ENCODE measurements at regions not wholly inside any gene's neighbourhood (a gene's known extent, or its start where the extent isn't known, plus 50 kb on each side); places are given as distances from the start of the nearest gene placed in this dataset.

DNA sequence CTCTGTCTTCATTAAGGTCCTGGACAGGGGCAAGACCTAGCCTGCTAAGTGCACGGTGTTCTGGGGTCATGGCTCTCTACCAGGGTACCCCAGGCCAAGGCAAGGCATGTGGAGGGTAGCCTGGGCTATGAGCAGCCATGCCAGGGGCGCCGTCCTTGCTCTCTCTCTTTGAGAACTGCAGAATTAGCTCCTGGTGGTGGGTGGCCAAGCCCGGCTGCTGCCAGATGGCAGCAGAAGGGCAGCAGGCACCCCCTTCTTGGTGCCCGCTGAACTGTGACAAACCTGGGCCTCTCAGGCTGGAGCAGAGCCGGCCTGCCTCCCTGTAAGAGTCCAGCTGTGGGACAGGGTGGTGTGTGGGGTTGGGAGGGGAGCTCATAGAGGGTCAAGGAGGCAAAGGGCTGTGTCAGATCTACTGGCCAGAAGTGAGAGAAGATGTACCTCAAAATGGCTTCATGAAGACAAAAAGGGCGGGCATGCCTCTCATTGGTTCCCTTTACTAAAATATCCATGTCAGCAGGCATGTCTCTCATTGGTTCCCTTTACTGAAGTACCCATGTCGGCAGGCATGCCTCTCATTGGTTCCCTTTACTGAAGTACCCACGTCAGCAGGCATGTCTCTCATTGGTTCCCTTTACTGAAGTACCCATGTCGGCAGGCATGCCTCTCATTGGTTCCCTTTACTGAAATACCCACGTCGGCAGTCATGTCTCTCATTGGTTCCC, 81.7 kb upstream of the SDK2 start:
- intact Hi-C loops (cut with micrococcal nuclease) = no loop called here
- no peak overlapping the region for H3K4me3 Mint-ChIP-seq (ENCODE audit: low read depth)

DNA sequence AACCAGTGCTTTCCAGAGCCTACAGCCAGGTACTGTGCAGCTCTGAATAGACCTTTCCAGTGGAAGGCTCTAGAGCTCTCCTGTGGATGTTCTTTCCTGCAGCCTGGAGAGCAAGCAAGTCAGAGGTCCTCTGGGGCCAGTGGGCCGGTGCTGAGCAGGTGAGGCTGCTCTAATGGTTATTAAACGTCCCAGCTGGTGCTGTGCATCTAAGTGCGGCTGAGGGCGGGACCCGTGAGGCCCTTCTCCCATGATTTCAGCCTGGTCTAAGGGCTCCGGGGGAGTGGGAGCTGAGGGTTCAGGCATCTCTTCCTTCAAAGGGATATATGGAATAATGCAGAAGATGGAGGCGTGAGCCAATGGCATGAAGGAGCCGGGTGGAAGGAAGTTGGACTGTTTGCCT, 83.7 kb upstream of the SDK2 start:
- no peaks in the 10 kb centered on the region for H3K4me1 Mint-ChIP-seq (ENCODE audit: low read depth)
- H3K4me3 Mint-ChIP-seq (ENCODE audit: low read depth) = no peak overlapping the region
- H3K36me3 Mint-ChIP-seq (ENCODE audit: low read depth) = no peaks in the 10 kb centered on the region
- intact Hi-C loops (cut with micrococcal nuclease) = no loop called here
- H3K9me3 Mint-ChIP-seq = peaks cover 7% of the 10 kb centered on the region
- H3K27ac Mint-ChIP-seq = no peak overlapping the region
- H3K27me3 Mint-ChIP-seq (ENCODE audit: low read depth) = no peaks in the 10 kb centered on the region
- no peak for DNase-seq (ENCODE audit: low spot score)

More for the DNA sequence above, 81.7 kb upstream of the SDK2 start:
- peaks cover 4% of the 10 kb centered on the region for H3K27me3 Mint-ChIP-seq (ENCODE audit: low read depth)
- no peak overlapping the region for H3K27ac Mint-ChIP-seq
- peaks cover 6% of the 10 kb centered on the region for H3K4me1 Mint-ChIP-seq (ENCODE audit: low read depth)
- DNase-seq (ENCODE audit: low spot score) = no peak
- no peaks in the 10 kb centered on the region for H3K36me3 Mint-ChIP-seq (ENCODE audit: low read depth)
- peaks cover 2% of the 10 kb centered on the region for H3K9me3 Mint-ChIP-seq

DNA sequence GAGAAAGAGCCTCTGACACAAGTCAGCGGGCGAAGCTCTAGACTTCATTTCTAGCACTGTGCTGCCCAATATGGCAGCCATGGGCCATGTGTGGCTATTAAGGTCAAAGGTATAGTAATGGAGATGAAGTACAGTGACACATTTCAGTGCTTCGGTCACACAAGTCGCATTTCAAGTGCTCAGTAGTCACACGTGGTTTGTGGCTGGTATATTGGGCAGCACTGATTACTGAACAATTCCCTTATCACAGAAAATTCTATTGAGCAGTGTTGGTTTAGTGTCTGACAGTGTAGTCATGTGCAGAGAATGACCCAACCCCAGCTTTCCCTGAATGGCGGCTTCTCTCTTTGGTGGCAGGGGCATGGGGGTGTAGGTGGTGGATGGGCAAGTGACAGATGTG, 84.9 kb upstream of the SDK2 start:
- Mint-ChIP-seq H3K4me1 (ENCODE audit: low read depth) (no peaks in the 10 kb centered on the region), H3K27ac (no peak overlapping the region), H3K27me3 (ENCODE audit: low read depth) (peaks cover 1% of the 10 kb centered on the region), H3K9me3 (peaks cover 7% of the 10 kb centered on the region), H3K4me3 (ENCODE audit: low read depth) (no peak overlapping the region), H3K36me3 (ENCODE audit: low read depth) (no peaks in the 10 kb centered on the region)
- intact Hi-C loops (cut with micrococcal nuclease) = no loop called here
- DNase-seq (ENCODE audit: low spot score) = no peak

DNA sequence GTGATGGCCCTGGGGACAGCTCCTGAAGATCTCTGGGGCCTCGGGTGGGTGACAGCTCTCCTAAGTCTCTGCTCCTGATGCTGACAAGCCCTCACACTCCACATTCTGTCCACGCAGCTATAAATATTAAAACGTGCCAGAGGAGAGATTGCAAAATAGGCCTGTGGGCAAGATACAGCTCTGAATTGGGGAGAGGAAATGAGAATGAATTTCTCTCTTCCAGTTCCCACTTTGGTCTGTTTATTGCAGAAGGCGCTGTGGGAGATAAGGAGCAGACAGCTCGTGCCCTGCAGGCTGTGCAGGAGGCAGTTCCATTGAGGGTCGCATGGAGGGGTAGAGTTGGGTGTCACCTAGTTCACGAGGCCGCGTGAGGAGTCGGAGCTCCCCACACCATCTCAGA, 87.5 kb upstream of the SDK2 start:
- Mint-ChIP-seq H3K9me3 (peaks cover 7% of the 10 kb centered on the region), H3K4me3 (ENCODE audit: low read depth) (no peak overlapping the region), H3K36me3 (ENCODE audit: low read depth) (no peaks in the 10 kb centered on the region), H3K27ac (no peak overlapping the region), H3K27me3 (ENCODE audit: low read depth) (peaks cover 3% of the 10 kb centered on the region), H3K4me1 (ENCODE audit: low read depth) (no peaks in the 10 kb centered on the region)
- no peak for DNase-seq (ENCODE audit: low spot score)
- intact Hi-C loops (cut with micrococcal nuclease) = no loop called here

DNA sequence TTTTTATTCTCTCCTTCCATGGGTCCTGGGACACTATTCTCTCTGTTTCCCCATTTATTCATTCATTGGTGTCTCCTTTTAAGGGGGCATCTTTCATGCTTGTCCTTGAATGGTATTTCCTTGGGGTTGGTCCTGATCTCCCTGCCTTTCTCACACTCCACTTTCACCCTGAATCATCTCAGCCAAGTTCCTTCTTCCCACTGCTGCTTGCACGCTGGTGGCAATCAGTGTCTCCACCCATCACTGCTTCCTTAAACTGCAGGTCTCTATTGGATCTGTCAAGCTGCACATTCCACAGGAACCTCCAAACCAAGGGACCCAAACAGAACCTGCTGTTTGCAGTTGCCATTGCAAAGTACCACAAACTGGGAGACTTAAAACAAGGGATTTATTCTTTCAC, 89.3 kb upstream of the SDK2 start:
- intact Hi-C loops (cut with micrococcal nuclease) = no loop called here
- H3K36me3 Mint-ChIP-seq (ENCODE audit: low read depth) = no peaks in the 10 kb centered on the region
- no peaks in the 10 kb centered on the region for H3K4me1 Mint-ChIP-seq (ENCODE audit: low read depth)
- H3K27ac Mint-ChIP-seq = no peak overlapping the region
- peaks cover 7% of the 10 kb centered on the region for H3K9me3 Mint-ChIP-seq
- H3K27me3 Mint-ChIP-seq (ENCODE audit: low read depth) = peaks cover 3% of the 10 kb centered on the region
- no peak overlapping the region for H3K4me3 Mint-ChIP-seq (ENCODE audit: low read depth)
- DNase-seq (ENCODE audit: low spot score) = no peak

DNA sequence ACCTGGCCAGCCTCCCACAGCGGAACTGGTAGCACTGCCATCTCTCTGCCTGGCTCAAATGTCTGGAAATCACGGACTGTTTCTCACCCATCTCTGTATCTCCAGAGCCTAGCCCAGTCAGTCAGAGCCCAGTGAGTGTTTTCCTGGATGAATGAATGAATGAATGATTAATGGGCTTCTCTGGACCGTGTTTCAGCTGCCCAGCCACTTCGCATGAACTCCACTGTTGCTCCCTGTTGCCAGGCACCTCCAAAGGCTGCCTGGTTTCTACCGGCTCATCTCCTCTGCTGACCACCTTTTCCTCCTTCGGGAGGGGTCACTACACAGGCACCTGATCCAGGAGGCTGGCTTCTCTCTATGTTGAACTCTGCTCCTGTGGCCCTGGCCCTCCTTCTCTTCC, 91.0 kb upstream of the SDK2 start:
- Mint-ChIP-seq H3K4me3 (ENCODE audit: low read depth) (no peak overlapping the region), H3K9me3 (peaks cover 7% of the 10 kb centered on the region), H3K36me3 (ENCODE audit: low read depth) (no peaks in the 10 kb centered on the region), H3K27ac (no peak overlapping the region), H3K4me1 (ENCODE audit: low read depth) (no peaks in the 10 kb centered on the region), H3K27me3 (ENCODE audit: low read depth) (peaks cover 3% of the 10 kb centered on the region)
- no peak for DNase-seq (ENCODE audit: low spot score)
- intact Hi-C loops (cut with micrococcal nuclease) = no loop called here

DNA sequence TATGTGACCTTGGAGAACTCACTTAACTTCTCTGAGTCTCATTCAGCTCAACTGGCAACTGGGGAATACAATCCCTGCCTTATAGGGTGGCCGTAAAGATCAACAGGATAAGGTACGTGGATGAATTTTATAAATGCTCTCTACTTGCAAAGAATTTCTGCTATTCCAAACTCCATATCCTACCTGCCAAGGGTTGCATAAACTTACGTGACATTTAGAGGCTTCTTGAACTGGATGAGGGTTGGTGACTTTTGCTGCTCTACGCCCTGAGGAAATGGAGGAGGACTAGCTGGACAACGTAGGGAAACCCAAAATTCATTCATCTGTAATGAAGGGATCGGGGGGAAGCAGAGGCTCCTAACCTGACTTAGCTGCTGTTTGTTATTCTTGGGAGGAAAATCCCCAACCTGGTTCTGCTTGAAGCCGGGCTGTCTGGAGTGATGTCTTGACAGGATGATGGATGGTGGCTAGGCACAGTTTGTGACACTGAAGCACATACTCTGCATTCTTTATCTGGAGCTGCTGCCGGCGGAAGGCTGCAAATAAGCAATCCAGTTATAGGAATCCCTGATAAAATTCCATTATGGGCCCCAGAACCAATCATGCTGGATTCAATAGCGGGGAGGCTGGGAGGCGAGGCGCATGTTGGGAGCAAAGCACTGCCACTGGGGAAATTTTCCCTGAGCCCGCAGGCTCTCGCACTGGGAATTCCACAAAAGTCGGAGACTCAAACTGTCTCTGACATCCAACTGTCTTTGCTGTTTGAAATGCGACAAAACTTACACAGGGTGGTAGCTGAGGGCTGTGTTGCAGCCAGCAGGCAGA, 94.7 kb upstream of the SDK2 start:
- no peaks in the 10 kb centered on the region for H3K9me3 Mint-ChIP-seq
- DNase-seq (ENCODE audit: low spot score) = no peak
- H3K36me3 Mint-ChIP-seq (ENCODE audit: low read depth) = no peaks in the 10 kb centered on the region
- H3K4me3 Mint-ChIP-seq (ENCODE audit: low read depth) = no peak overlapping the region
- intact Hi-C loops (cut with micrococcal nuclease) = no loop called here
- H3K4me1 Mint-ChIP-seq (ENCODE audit: low read depth) = no peaks in the 10 kb centered on the region
- no peak overlapping the region for H3K27ac Mint-ChIP-seq
- peaks cover 2% of the 10 kb centered on the region for H3K27me3 Mint-ChIP-seq (ENCODE audit: low read depth)

GRCh38 chr17:73740370-73740769, 96.1 kb upstream of the SDK2 start:
- no peak overlapping the region for H3K27ac Mint-ChIP-seq
- H3K36me3 Mint-ChIP-seq (ENCODE audit: low read depth) = no peaks in the 10 kb centered on the region
- no peak for DNase-seq (ENCODE audit: low spot score)
- H3K4me1 Mint-ChIP-seq (ENCODE audit: low read depth) = no peaks in the 10 kb centered on the region
- no peaks in the 10 kb centered on the region for H3K9me3 Mint-ChIP-seq
- H3K4me3 Mint-ChIP-seq (ENCODE audit: low read depth) = no peak overlapping the region
- no peaks in the 10 kb centered on the region for H3K27me3 Mint-ChIP-seq (ENCODE audit: low read depth)
- intact Hi-C loops (cut with micrococcal nuclease) = no loop called here

- Mint-ChIP-seq H3K27ac (no peak overlapping the region), H3K4me1 (ENCODE audit: low read depth) (no peaks in the 10 kb centered on the region), H3K4me3 (ENCODE audit: low read depth) (no peak overlapping the region), H3K9me3 (no peaks in the 10 kb centered on the region), H3K36me3 (ENCODE audit: low read depth) (no peaks in the 10 kb centered on the region), H3K27me3 (ENCODE audit: low read depth) (no peaks in the 10 kb centered on the region)
- DNase-seq (ENCODE audit: low spot score) = no peak
- intact Hi-C loops (cut with micrococcal nuclease) = no loop called here
Observed at GRCh38 chr17:73742948-73743381, 98.7 kb upstream of the SDK2 start.

GRCh38 chr17:73743518-73744201, 99.4 kb upstream of the SDK2 start:
- H3K27me3 Mint-ChIP-seq (ENCODE audit: low read depth) = no peaks in the 10 kb centered on the region
- no peak overlapping the region for H3K27ac Mint-ChIP-seq
- intact Hi-C loops (cut with micrococcal nuclease) = no loop called here
- H3K4me1 Mint-ChIP-seq (ENCODE audit: low read depth) = no peaks in the 10 kb centered on the region
- H3K4me3 Mint-ChIP-seq (ENCODE audit: low read depth) = no peak overlapping the region
- H3K36me3 Mint-ChIP-seq (ENCODE audit: low read depth) = no peaks in the 10 kb centered on the region
- no peak for DNase-seq (ENCODE audit: low spot score)
- no peaks in the 10 kb centered on the region for H3K9me3 Mint-ChIP-seq

DNA sequence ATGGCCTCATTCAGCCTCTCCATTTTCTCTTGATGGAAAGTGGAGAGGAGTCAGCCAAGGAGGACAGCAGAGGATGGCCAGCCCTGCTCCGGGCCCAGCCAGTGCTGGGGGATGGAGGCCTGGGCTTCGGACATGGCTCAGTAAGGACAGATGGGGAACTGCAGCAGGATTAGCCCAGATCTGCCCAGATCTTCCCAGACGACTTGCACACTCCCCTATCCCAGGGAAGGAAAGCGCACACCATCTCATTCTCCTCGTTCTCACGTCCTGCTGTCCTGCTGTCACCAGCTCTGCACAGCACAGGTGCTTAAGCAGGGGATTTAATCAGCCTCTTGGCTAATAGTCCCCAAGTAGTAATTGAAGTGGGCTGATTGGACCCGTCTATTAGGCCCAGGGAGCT, 100.2 kb upstream of the SDK2 start:
- Mint-ChIP-seq H3K4me1 (ENCODE audit: low read depth) (no peaks in the 10 kb centered on the region), H3K27ac (no peak overlapping the region), H3K36me3 (ENCODE audit: low read depth) (no peaks in the 10 kb centered on the region), H3K27me3 (ENCODE audit: low read depth) (no peaks in the 10 kb centered on the region), H3K4me3 (ENCODE audit: low read depth) (no peak overlapping the region), H3K9me3 (no peaks in the 10 kb centered on the region)
- no peak for DNase-seq (ENCODE audit: low spot score)
- intact Hi-C loops (cut with micrococcal nuclease) = no loop called here

DNA sequence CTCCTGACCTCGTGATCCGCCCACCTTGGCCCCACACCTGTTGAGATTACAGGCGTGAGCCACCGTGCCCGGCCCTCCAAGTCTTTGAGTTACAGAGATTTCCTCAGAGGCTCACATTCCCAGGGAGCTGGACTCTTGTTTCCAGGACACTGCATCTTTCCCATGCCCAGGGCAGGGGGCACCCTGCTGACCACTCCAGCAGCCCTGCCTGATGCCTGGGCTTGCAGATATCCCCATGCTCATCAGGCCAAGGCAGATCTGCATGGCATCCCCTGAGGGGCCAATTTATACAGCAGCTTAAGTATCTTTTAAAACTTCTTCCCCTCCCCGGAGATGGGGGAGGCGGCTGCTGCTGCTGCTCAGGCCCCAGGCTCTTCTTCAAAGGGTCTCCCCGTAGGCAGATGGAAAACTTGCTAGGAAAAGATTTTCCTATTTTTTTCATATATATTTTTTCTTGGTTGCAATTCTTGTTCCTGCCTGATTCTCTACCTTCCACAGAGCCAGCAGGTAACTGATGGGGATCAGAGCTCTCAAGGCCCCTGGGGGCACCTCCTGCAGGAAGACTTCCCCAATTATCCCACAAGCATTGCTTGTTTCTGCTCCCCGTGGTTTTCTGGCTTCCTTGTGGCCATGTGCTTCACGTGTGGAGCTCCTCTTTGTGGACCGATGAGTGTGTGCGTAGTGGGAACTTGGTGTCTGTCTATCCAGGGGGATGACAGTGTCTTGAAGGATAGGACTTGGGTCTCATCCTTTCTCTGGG, 102.2 kb upstream of the SDK2 start:
- Mint-ChIP-seq H3K27me3 (ENCODE audit: low read depth) (no peaks in the 10 kb centered on the region), H3K36me3 (ENCODE audit: low read depth) (no peaks in the 10 kb centered on the region), H3K9me3 (no peaks in the 10 kb centered on the region), H3K4me1 (ENCODE audit: low read depth) (no peaks in the 10 kb centered on the region), H3K27ac (no peak overlapping the region), H3K4me3 (ENCODE audit: low read depth) (no peak overlapping the region)
- intact Hi-C loops (cut with micrococcal nuclease) = no loop called here
- DNase-seq (ENCODE audit: low spot score) = no peak

Data from activated T-helper 2 cell treated with anti-CD3 and anti-CD28 coated beads, Interferon-gamma antibody, Interleukin-2, Interleukin-4, amounts not matched to agents 10 μg/mL and 5 μg/mL and 100 μg/mL, durations not matched to agents 14 hours and 24 hours and 36 hours (primary cell).